IMR-90 (cell line): ENCODE measurements at regions not wholly inside any gene's neighbourhood (a gene's known extent, or its start where the extent isn't known, plus 50 kb on each side); places are given as distances from the start of the nearest gene placed in this dataset.
A peak's percentile ranks its signal among the peaks of the same experiment; 100 is the strongest.

Experiments
- ATAC-seq: fragments of 200-7000 bp; cut with Tn5 transposase; 2 replicates; pipeline ENCODE4 v1.9.1; 2020; ENCODE audit warnings: low read depth, mild to moderate bottlenecking, moderate library complexity
- BruUV-seq: library from RNA; stranded (reverse); fragments of 400-500 nt; replicated peaks from 2 replicates; lab custom pipeline; 2021; lab: Mats Ljungman, UMichigan
- CTCF ChIA-PET: fragments of 300-600 bp; formaldehyde crosslinking; extraction: SDS; loops from one replicate; lab custom pipeline; 2021; ENCODE audit warnings: antibody characterized with exemption; lab: Yijun Ruan, JAX
- POLR2A ChIA-PET: fragments of 300-600 bp; sonication (Branson Sonifier 250); formaldehyde crosslinking; loops from one replicate; lab custom pipeline; 2022; ENCODE audit warnings: antibody characterized with exemption; ENCODE audit not compliant: unreplicated experiment; lab: Charles Lee
- DNase-seq: peaks from one replicate; pipeline ENCODE4 v3.0.0; 2013
- H2AFZ ChIP-seq: replicated peaks from 2 replicates; pipeline ENCODE3; 2013; ENCODE audit warnings: low read length, mild to moderate bottlenecking; ENCODE audit not compliant: poor library complexity
- H2AK5ac ChIP-seq: 2 replicates; pipeline ENCODE4 v1.6.1; 2013; ENCODE audit warnings: low read depth, low read length, inconsistent platforms
- H2AK9ac ChIP-seq: replicated peaks from 2 replicates; pipeline ENCODE3; 2013; ENCODE audit warnings: mild to moderate bottlenecking, low read depth, low read length, moderate library complexity; ENCODE audit not compliant: poor library complexity
- H2BK120ac ChIP-seq: 2 replicates; pipeline ENCODE4 v1.6.1; 2013; ENCODE audit warnings: low read depth, low read length, inconsistent platforms
- H2BK15ac ChIP-seq: 3 replicates; pipeline ENCODE4 v1.6.1; 2013; ENCODE audit warnings: low read depth, low read length, inconsistent platforms
- H2BK20ac ChIP-seq: 2 replicates; pipeline ENCODE4 v1.6.1; 2013; ENCODE audit warnings: low read depth, mild to moderate bottlenecking, inconsistent platforms, low read length, moderate library complexity
- H2BK5ac ChIP-seq: 2 replicates; pipeline ENCODE4 v1.6.1; 2013; ENCODE audit warnings: mild to moderate bottlenecking, low read depth, low read length, inconsistent platforms; ENCODE audit not compliant: poor library complexity, severe bottlenecking
- H3K14ac ChIP-seq: replicated peaks from 2 replicates; pipeline ENCODE4 v1.6.1; 2013; ENCODE audit warnings: low read depth, low read length, inconsistent platforms
- H3K18ac ChIP-seq: 2 replicates; pipeline ENCODE4 v1.6.1; 2013; ENCODE audit warnings: low read depth, low read length, control low read depth
- H3K23ac ChIP-seq: 2 replicates; pipeline ENCODE4 v1.6.1; 2013; ENCODE audit warnings: low read depth, low read length, inconsistent platforms
- H3K27ac ChIP-seq: 2 replicates; pipeline ENCODE4 v1.5.1; 2013; ENCODE audit warnings: mild to moderate bottlenecking, control low read depth, low read length; ENCODE audit not compliant: insufficient read depth
- H3K27me3 ChIP-seq: 2 replicates; pipeline ENCODE4 v1.6.1; 2013; ENCODE audit warnings: low read length; ENCODE audit not compliant: control insufficient read depth, insufficient read depth
- H3K36me3 ChIP-seq: 2 replicates; pipeline ENCODE4 v1.6.1; 2013; ENCODE audit warnings: low read length, mixed read lengths; ENCODE audit not compliant: control insufficient read depth, insufficient read depth
- H3K4ac ChIP-seq: 2 replicates; pipeline ENCODE4 v1.6.1; 2013; ENCODE audit warnings: low read depth, low read length, inconsistent platforms
- H3K4me1 ChIP-seq: 2 replicates; pipeline ENCODE4 v1.6.1; 2013; ENCODE audit warnings: low read length, mixed read lengths; ENCODE audit not compliant: control insufficient read depth, insufficient read depth
- H3K4me2 ChIP-seq: 2 replicates; pipeline ENCODE4 v1.6.1; 2013; ENCODE audit warnings: low read depth, mild to moderate bottlenecking, control low read depth, low read length, moderate library complexity
- H3K4me3 ChIP-seq: 2 replicates; pipeline ENCODE4 v1.5.1; 2013; ENCODE audit warnings: low read depth, mild to moderate bottlenecking, control low read depth, low read length, moderate library complexity; ENCODE audit not compliant: insufficient read depth
- H3K56ac ChIP-seq: 2 replicates; pipeline ENCODE4 v1.6.1; 2013; ENCODE audit warnings: low read length, inconsistent platforms; ENCODE audit not compliant: insufficient read depth; ENCODE audit errors: extremely low read depth
- H3K79me1 ChIP-seq, 2 experiments: 2 replicates each; pipeline ENCODE4 v1.6.1; 2013; ENCODE audit warnings: low read length in 2 of 2, inconsistent platforms in 1 of 2, low read depth in 1 of 2
- H3K9ac ChIP-seq: 2 replicates; pipeline ENCODE4 v1.6.1; 2013; ENCODE audit warnings: low read depth, low read length, control low read depth
- H3K9me1 ChIP-seq: 2 replicates; pipeline ENCODE4 v1.6.1; 2013; ENCODE audit warnings: low read length, inconsistent platforms; ENCODE audit not compliant: insufficient read depth
- H3K9me3 ChIP-seq: 2 replicates; pipeline ENCODE4 v1.6.1; 2013; ENCODE audit warnings: low read length; ENCODE audit not compliant: control insufficient read depth, insufficient read depth
- H4K20me1 ChIP-seq: 2 replicates; pipeline ENCODE4 v1.6.1; 2013; ENCODE audit warnings: low read length, inconsistent platforms; ENCODE audit not compliant: insufficient read depth
- H4K5ac ChIP-seq: 2 replicates; pipeline ENCODE4 v1.6.1; 2013; ENCODE audit warnings: mild to moderate bottlenecking, low read depth, low read length, control low read depth
- H4K8ac ChIP-seq, 2 experiments: 2 replicates each; pipeline ENCODE4 v1.6.1; 2013; ENCODE audit warnings: low read depth in 2 of 2, low read length in 2 of 2, control low read depth in 1 of 2, inconsistent platforms in 1 of 2
- H4K91ac ChIP-seq: 2 replicates; pipeline ENCODE4 v1.6.1; 2013; ENCODE audit warnings: low read depth, low read length, inconsistent platforms; ENCODE audit not compliant: insufficient read depth
- MAFK ChIP-seq: IDR thresholded peaks from 2 replicates; pipeline ENCODE4 v1.6.1; 2012; ENCODE audit warnings: low read depth, low read length, improper control_type of control experiment
- POLR2A ChIP-seq: IDR thresholded peaks from 2 replicates; pipeline ENCODE4 v1.6.1; 2012; ENCODE audit warnings: mild to moderate bottlenecking, low read depth, low read length
- WGBS, 2 experiments: methylation state at CpG; one replicate each; pipeline versions ENCODE4 v1.1.5 to v1.1.7; 2013; ENCODE audit warnings: missing lambda C conversion rate in 2 of 2; ENCODE audit not compliant: insufficient read length in 1 of 2; ENCODE audit errors: extremely low coverage in 2 of 2; 5-methylcytosine and 5-hydroxymethylcytosine counted together
- dilution Hi-C: fragments of 300-500 bp; cut with HindIII; formaldehyde crosslinking; loops from one replicate; pipeline ENCODE4 v1.14.3; 2018; ENCODE audit warnings: low sequenced_read_pairs; ENCODE audit not compliant: unreplicated experiment
- in situ Hi-C: fragments of 300-500 bp; cut with MboI; formaldehyde crosslinking; loops from 3 replicates; pipeline ENCODE4 v1.14.3; 2019; ENCODE audit warnings: low sequenced_read_pairs, inconsistent platforms, mixed read lengths
- intact Hi-C: fragments of 100-400 bp; cut with micrococcal nuclease; formaldehyde crosslinking; loops from 2 replicates; pipeline ENCODE4 v1.10.0; 2022

GRCh38 chr17:72563952-72564351 is 443.1 kb downstream of the SOX9 start:
- Histone ChIP-seq H3K9me1 (peaks cover 8% of the 10 kb centered on the region; the same call in 1 of the 2 replicates), H4K8ac (no peak overlapping the region), H3K4ac (no peak overlapping the region), H3K4me2 (no peak overlapping the region), H2BK5ac (no peak overlapping the region), H3K18ac (no peak overlapping the region), H3K9me3 (no peaks in the 10 kb centered on the region), H3K36me3 (no peaks in the 10 kb centered on the region), H3K27ac (no peak overlapping the region), H3K27me3 (no peaks in the 10 kb centered on the region), H4K91ac (no peak overlapping the region), H3K4me3 (no peak overlapping the region), H3K56ac (no peak overlapping the region), H3K9ac (no peak overlapping the region), H4K5ac (no peak overlapping the region), H2AK9ac (no peak overlapping the region), H2AK5ac (no peak overlapping the region), H3K4me1 (peaks cover 2% of the 10 kb centered on the region; the same call in 1 of the 2 replicates), H4K20me1 (peaks cover 8% of the 10 kb centered on the region), H3K79me1 (peaks cover 24 to 58% of the 10 kb centered on the region in 2 experiments), H2BK15ac (no peak overlapping the region), H2BK120ac (no peak overlapping the region), H3K23ac (no peak overlapping the region), H3K14ac (no peak overlapping the region), H2AFZ (no peak overlapping the region), H2BK20ac (no peak overlapping the region)
- peak; percentile 59; the same call in 1 of the 2 replicates for TF ChIP-seq MAFK
- no peak for TF ChIP-seq POLR2A
- dilution Hi-C loops (no loop called here), in situ Hi-C loops (loop anchor here (10.0 to 25.0 kb wide), 2 partner anchors 423 to 621 kb away; no protein-coding TSS in a partner anchor), intact Hi-C loops (loop anchor here (5.0 kb wide), 2 partner anchors 423 to 668 kb away; a partner anchor contains a TSS)
- BruUV-seq: no TSS peak
- ChIA-PET CTCF (no interaction called here), POLR2A (no interaction called here)
- no peak for DNase-seq
- no peak for ATAC-seq
- 96% methylated on average over 4 of the region's 7 CpGs; no CpG with 5 or more reads in 1 of the 2 experiments for WGBS, 2 experiments
